Muscle of leg (tissue), 3 donors: ENCODE measurements at regions not wholly inside any gene's neighbourhood (a gene's known extent, or its start where the extent isn't known, plus 50 kb on each side); places are given as distances from the start of the nearest gene placed in this dataset.

Experiments
- DNase-seq: peaks from one replicate; pipeline ENCODE4 v3.0.0; 2013
- H3K27ac ChIP-seq: one replicate; pipeline ENCODE4 v1.5.1; 2013; ENCODE audit warnings: mild to moderate bottlenecking, low read length, control low read depth
- H3K27me3 ChIP-seq: one replicate; pipeline ENCODE4 v1.6.1; 2013; ENCODE audit warnings: low read length; ENCODE audit not compliant: control insufficient read depth, insufficient read depth
- H3K36me3 ChIP-seq: one replicate; pipeline ENCODE4 v1.6.1; 2013; ENCODE audit warnings: low read length; ENCODE audit not compliant: control insufficient read depth, insufficient read depth
- H3K4me1 ChIP-seq: one replicate; pipeline ENCODE4 v1.6.1; 2013; ENCODE audit warnings: low read length; ENCODE audit not compliant: control insufficient read depth, insufficient read depth
- H3K4me3 ChIP-seq: one replicate; pipeline ENCODE4 v1.5.1; 2013; ENCODE audit warnings: low read length, control low read depth
- H3K9me3 ChIP-seq: replicated peaks from 2 replicates; pipeline ENCODE4 v1.6.1; 2013; ENCODE audit warnings: low read depth, low read length; ENCODE audit not compliant: control insufficient read depth
- WGBS: methylation state at CpG from one replicate; pipeline ENCODE4 v1.1.5; 2013; ENCODE audit warnings: missing lambda C conversion rate; ENCODE audit not compliant: insufficient coverage; 5-methylcytosine and 5-hydroxymethylcytosine counted together

- no peak for DNase-seq
Measured at GRCh38 chr1:87666681-87667080, 338.0 kb downstream of the LMO4 start.

GRCh38 chr1:87669674-87670073, 341.0 kb downstream of the LMO4 start:
- no peak for DNase-seq
- H3K4me1 ChIP-seq: no peaks in the 10 kb centered on the region
- no peaks in the 10 kb centered on the region for H3K27me3 ChIP-seq
- H3K4me3 ChIP-seq: no peak overlapping the region
- no peaks in the 10 kb centered on the region for H3K9me3 ChIP-seq
- no peak overlapping the region for H3K27ac ChIP-seq
- H3K36me3 ChIP-seq: no peaks in the 10 kb centered on the region
- WGBS: no CpG with 5 or more reads among the region's 1 CpG

More at GRCh38 chr1:87666681-87667080, 338.0 kb downstream of the LMO4 start:
- Histone ChIP-seq H3K4me3 (no peak overlapping the region), H3K27ac (no peak overlapping the region), H3K36me3 (no peaks in the 10 kb centered on the region), H3K4me1 (no peaks in the 10 kb centered on the region), H3K27me3 (no peaks in the 10 kb centered on the region), H3K9me3 (no peaks in the 10 kb centered on the region)
- 33% methylated on average over 1 of the region's 2 CpGs for WGBS

- H3K4me1 ChIP-seq: no peaks in the 10 kb centered on the region
- H3K9me3 ChIP-seq: no peaks in the 10 kb centered on the region
- DNase-seq: no peak
- no peak overlapping the region for H3K4me3 ChIP-seq
- WGBS: no CpG with 5 or more reads among the region's 5 CpGs
- no peaks in the 10 kb centered on the region for H3K27me3 ChIP-seq
- no peaks in the 10 kb centered on the region for H3K36me3 ChIP-seq
- no peak overlapping the region for H3K27ac ChIP-seq
Measured at GRCh38 chr1:87673309-87673708, 344.6 kb downstream of the LMO4 start.

- WGBS: 50% methylated on average over 2 of the region's 3 CpGs
- no peak for DNase-seq
- no peak overlapping the region for H3K4me3 ChIP-seq
- H3K4me1 ChIP-seq: no peaks in the 10 kb centered on the region
- no peak overlapping the region for H3K27ac ChIP-seq
- H3K36me3 ChIP-seq: no peaks in the 10 kb centered on the region
- no peaks in the 10 kb centered on the region for H3K27me3 ChIP-seq
- H3K9me3 ChIP-seq: no peaks in the 10 kb centered on the region
Measured at GRCh38 chr1:87673748-87674147, 345.1 kb downstream of the LMO4 start.

- no peaks in the 10 kb centered on the region for H3K4me1 ChIP-seq
- 86% methylated on average over 5 of the region's 5 CpGs for WGBS
- H3K27me3 ChIP-seq: no peaks in the 10 kb centered on the region
- DNase-seq: no peak
- no peak overlapping the region for H3K4me3 ChIP-seq
- no peaks in the 10 kb centered on the region for H3K36me3 ChIP-seq
- no peaks in the 10 kb centered on the region for H3K9me3 ChIP-seq
- no peak overlapping the region for H3K27ac ChIP-seq
Measured at GRCh38 chr1:87674791-87675190, 346.1 kb downstream of the LMO4 start.

- WGBS: no CpG with 5 or more reads among the region's 1 CpG
- DNase-seq: no peak
- no peaks in the 10 kb centered on the region for H3K27me3 ChIP-seq
- no peaks in the 10 kb centered on the region for H3K9me3 ChIP-seq
- H3K4me3 ChIP-seq: no peak overlapping the region
- no peaks in the 10 kb centered on the region for H3K36me3 ChIP-seq
- no peak overlapping the region for H3K27ac ChIP-seq
- peaks cover 5% of the 10 kb centered on the region for H3K4me1 ChIP-seq
Measured at GRCh38 chr1:87678266-87678665, 349.6 kb downstream of the LMO4 start.

GRCh38 chr1:87682565-87682964, 353.9 kb downstream of the LMO4 start:
- WGBS: 89% methylated on average over 8 of the region's 8 CpGs
- H3K27ac ChIP-seq: no peak overlapping the region
- peaks cover 16% of the 10 kb centered on the region for H3K4me1 ChIP-seq
- H3K9me3 ChIP-seq: no peaks in the 10 kb centered on the region
- DNase-seq: no peak
- no peak overlapping the region for H3K4me3 ChIP-seq
- no peaks in the 10 kb centered on the region for H3K27me3 ChIP-seq
- H3K36me3 ChIP-seq: no peaks in the 10 kb centered on the region

- H3K27ac ChIP-seq: no peak overlapping the region
- H3K4me3 ChIP-seq: no peak overlapping the region
- DNase-seq: peak; percentile 38
- 78% methylated on average over 1 of the region's 4 CpGs for WGBS
- no peaks in the 10 kb centered on the region for H3K36me3 ChIP-seq
- H3K27me3 ChIP-seq: no peaks in the 10 kb centered on the region
- peaks cover 16% of the 10 kb centered on the region for H3K4me1 ChIP-seq
- H3K9me3 ChIP-seq: no peaks in the 10 kb centered on the region
Measured at GRCh38 chr1:87683196-87683956, 354.7 kb downstream of the LMO4 start.

- H3K36me3 ChIP-seq: no peaks in the 10 kb centered on the region
- H3K27me3 ChIP-seq: no peaks in the 10 kb centered on the region
- peak overlapping the region; percentile 30 for H3K4me3 ChIP-seq
- no peaks in the 10 kb centered on the region for H3K9me3 ChIP-seq
- H3K4me1 ChIP-seq: peaks cover 16% of the 10 kb centered on the region
- DNase-seq: peak; percentile 70
- WGBS: no CpG with 5 or more reads among the region's 14 CpGs
- peak overlapping the region; percentile 52 for H3K27ac ChIP-seq
Measured at GRCh38 chr1:87684194-87684593, 355.5 kb downstream of the LMO4 start.

- H3K4me3 ChIP-seq: peak overlapping the region; percentile 30
- H3K4me1 ChIP-seq: peaks cover 16% of the 10 kb centered on the region
- no peaks in the 10 kb centered on the region for H3K36me3 ChIP-seq
- peak overlapping the region; percentile 52 for H3K27ac ChIP-seq
- peak; percentile 65 for DNase-seq
- H3K9me3 ChIP-seq: no peaks in the 10 kb centered on the region
- H3K27me3 ChIP-seq: no peaks in the 10 kb centered on the region
- WGBS: no CpG with 5 or more reads among the region's 6 CpGs
Measured at GRCh38 chr1:87684713-87685205, 356.1 kb downstream of the LMO4 start.
